ENCODE measurements at regions not wholly inside any gene's neighbourhood (a gene's known extent, or its start where the extent isn't known, plus 50 kb on each side); places are given as distances from the start of the nearest gene placed in this dataset.

DNA sequence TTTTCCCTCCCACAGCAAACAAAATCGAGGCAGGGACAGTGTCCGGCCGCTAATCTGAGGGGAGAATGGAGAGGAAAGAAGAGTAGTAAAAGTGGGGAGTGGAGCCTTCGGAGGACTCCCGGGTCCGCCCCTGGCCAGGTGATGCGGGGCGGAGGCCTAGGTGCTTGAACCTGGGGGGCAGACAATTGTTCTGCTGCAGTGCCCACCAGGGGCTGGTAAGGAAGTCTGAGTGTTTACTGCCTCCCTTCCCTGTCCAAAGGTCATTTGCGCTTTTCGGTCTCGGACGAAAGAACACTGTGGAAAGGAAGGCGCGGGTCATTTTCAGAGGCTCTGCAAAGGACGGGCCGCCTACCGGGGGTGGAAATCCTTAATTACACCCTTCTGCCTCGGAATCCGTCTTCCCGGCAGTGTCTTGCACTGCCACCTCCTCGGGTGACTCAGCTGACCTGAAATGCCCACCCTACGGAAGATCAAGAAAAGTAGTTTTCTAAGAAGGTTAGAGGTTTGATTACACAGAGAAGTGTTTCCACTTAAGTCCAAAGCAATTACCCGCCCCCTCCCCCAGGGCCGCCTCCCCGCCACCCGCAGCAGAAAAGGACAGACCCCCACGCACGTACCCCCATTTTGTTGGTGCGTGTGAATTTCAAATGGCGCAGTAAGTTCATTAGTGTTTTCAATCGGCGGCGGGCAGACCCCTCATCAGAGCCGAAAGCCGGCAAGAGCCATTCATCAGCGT lies 99.9 kb upstream of the TENM3 start:
- no peak for DNase-seq (ENCODE audit: low spot score)

- DNase-seq (ENCODE audit: low spot score), result no peak
These were observed 99.2 kb upstream of the TENM3 start for GRCh38 chr4:182143822-182144625.

DNA sequence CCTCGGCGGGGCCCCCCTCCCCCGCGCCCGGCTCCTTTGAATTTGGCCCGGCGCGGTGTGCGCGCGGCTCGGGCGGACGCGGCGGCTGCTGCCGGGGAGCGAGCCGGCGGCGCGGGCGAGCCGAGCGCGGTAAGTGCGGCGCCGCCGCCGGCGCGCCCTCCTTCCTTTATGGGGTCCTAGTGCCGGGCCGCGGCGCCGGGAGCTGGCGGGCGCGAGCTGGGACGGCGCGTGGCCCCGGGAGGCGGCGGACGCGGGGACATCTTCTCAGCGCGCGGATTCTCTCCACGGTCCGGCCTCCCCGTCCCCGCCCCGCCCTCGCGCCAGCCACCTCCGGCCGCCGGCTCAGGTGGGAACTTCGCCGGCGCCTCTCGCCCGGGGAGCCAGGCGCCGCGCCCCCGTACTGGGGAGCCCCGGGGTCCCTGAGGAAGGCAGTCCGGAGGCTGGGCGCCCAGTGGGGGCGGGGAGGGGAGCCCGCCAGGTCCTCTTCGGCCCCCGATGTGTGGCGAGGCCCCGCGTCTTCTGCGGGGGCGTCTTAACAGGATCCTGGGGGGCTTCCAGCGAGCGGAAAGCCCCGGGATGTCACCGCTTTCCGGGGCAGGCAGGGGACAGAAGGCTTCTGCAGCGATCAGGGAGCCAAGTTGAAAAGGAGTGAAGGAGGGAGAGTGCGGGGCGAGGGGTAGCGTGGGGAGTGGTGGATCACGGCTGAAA lies 98.4 kb upstream of the TENM3 start:
- DNase-seq (ENCODE audit: low spot score), result no peak

- DNase-seq (ENCODE audit: low spot score), result no peak
These were observed 97.8 kb upstream of the TENM3 start for GRCh38 chr4:182145334-182145905.

DNA sequence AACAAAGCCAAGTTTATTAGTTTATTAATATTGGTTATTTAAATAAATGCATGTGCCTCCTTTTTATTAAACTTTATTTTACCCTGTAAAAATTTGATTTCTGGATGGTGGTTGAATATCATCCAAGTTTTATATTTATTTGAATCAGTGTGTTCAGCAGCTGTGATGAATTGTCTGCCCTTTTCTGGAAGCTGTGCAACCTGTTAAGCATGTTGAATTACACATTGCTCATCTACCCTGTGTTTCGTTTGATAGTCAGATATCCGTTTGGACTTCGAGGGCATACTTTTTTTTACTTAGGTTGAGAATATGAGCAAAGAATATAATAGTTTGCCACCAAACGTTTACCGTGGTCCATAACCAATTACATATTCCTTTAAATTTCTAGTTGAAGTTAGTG lies 95.8 kb upstream of the TENM3 start:
- no peak for DNase-seq (ENCODE audit: low spot score)

DNA sequence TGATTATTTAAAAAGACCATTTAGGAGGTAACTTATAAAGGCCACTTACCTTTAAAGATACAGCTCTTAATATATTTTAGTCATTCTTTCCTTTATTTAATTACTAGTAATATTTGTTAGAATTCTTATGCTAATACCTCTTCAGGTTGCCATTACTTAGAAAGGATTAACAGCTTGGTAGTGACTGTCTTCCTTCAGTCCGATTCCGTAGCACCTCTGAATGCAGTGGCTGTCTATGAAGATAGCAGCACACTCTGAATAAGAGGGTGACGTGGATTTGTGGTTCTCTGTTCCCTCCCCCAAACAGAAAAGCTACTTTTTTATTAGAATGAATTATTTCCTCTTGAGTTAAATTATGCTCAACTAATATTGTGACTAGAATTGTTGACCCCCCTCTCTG lies 92.6 kb upstream of the TENM3 start:
- DNase-seq (ENCODE audit: low spot score), result no peak

- no peak for DNase-seq (ENCODE audit: low spot score)
These were observed 87.4 kb upstream of the TENM3 start for GRCh38 chr4:182155806-182156205.

DNA sequence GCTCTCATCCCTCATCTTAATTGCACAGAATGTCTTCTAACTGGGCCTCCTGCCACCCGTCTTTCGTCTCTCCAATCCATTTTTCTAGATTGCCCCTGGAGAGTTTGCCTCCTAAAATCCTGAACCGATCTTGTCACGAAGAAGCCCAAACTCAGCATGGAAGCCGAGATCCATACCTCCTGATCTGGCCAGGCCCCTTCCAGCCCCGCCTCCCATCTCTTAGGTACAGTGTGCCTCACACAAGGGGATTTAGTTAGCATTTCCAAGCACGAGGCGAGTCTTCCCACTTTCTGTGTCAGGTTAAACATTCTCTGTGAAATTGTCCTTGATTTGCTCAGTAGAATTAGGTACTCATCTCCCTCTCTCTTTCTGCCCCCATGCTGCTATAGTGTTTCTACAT lies 80.0 kb upstream of the TENM3 start:
- no peak for DNase-seq (ENCODE audit: low spot score)

DNA sequence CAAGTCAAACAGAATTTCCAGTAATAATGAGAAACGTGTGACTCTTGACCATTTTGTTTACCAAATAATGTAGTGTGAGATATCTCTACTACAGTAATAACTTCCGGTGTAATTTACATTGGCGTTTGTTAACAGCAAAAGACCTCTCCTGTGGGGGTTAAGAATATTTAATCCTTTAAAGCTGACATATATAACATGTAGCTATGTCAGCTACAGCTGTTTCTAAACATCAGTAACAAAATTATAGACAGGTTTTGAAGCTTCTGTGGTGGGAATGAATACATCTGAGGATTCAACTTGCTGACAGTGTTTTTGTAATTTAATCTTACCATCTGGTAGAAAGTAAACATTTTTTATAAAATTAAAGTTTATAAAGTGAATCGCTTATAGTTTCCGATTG lies 73.6 kb upstream of the TENM3 start:
- no peak for DNase-seq (ENCODE audit: low spot score)

- DNase-seq (ENCODE audit: low spot score), result no peak
These were observed 73.2 kb upstream of the TENM3 start for GRCh38 chr4:182169987-182170386.

DNA sequence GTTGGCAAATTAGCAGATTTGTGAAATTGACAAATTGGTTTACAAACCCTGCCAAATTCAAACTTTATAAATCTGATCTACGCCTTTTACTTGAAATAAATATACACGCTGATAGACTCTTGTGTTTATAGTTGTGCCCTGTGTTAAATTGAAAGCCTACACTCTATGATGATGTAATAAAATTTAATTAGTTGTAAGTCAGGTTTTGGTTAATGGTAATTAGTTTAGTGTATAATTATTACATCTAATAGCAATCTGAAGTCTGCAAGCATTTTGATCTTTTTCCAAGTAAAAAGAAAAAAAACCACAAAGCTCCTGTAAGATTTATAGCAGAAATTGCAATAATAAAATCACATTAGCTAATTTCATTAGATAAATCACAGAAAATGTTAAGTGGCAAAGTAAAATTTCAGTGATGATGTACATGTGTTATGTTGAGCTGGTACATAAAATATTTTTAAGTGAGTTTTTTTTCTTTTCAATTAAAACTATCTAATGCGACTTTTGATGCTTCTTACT lies 72.7 kb upstream of the TENM3 start:
- DNase-seq (ENCODE audit: low spot score), result no peak

- DNase-seq (ENCODE audit: low spot score), result no peak
These were observed 68.2 kb upstream of the TENM3 start for GRCh38 chr4:182174979-182175378.

GRCh38 chr4:182175788-182176519 lies 67.2 kb upstream of the TENM3 start:
- no peak for DNase-seq (ENCODE audit: low spot score)

- DNase-seq (ENCODE audit: low spot score), result no peak
These were observed 66.0 kb upstream of the TENM3 start for GRCh38 chr4:182177166-182177565.

- DNase-seq (ENCODE audit: low spot score), result no peak
These were observed 64.1 kb upstream of the TENM3 start for GRCh38 chr4:182179105-182179504.

DNA sequence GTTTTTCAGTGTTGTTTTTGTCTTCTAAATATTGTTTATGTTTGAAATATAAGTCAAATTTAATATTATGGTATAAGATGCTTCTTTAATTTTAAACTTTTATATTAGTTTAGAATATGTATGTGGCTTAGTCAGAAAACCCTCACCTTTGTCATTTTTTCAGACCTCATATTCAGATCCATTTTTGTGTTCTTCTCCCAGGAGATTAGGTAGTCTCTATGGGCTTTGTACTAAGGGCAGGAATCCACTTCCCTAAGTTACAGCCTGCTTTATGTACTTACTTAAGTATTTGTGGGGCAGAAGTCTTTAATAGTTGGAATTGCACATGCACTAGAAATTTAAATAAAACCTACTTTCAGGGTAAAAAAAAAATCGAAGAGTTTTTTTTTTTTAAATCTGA lies 63.5 kb upstream of the TENM3 start:
- DNase-seq (ENCODE audit: low spot score), result no peak

GRCh38 chr4:182185491-182185890 lies 57.7 kb upstream of the TENM3 start:
- DNase-seq (ENCODE audit: low spot score), result no peak

GRCh38 chr4:182187674-182188073 lies 55.5 kb upstream of the TENM3 start:
- no peak for DNase-seq (ENCODE audit: low spot score)

DNA sequence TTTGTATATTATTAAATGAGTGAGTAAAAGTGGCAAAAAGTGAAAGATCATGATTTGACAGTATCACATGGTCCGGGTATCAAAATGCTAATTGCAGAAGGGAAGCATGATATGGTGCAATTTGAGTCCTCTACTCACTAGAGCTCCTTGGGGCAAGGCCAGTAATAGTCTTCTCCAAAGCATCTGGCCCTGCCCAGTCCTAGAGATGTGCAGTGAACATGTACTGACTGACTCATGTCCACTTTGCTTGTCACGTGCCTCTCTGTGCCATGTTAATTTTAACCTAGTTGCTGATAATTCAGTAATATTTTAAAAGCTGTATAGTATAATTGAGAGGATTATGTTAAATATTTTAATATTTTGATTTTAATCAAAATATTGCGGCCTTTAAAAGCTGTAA lies 54.6 kb upstream of the TENM3 start:
- no peak for DNase-seq (ENCODE audit: low spot score)

GRCh38 chr4:182189103-182189878 lies 53.9 kb upstream of the TENM3 start:
- no peak for DNase-seq (ENCODE audit: low spot score)

- no peak for DNase-seq (ENCODE audit: low spot score)
These were observed 52.9 kb upstream of the TENM3 start for GRCh38 chr4:182190306-182190705.

All from globus pallidus (tissue), 1 donor.